ENCODE measurements at regions not wholly inside any gene's neighbourhood (a gene's known extent, or its start where the extent isn't known, plus 50 kb on each side); places are given as distances from the start of the nearest gene placed in this dataset.

DNA sequence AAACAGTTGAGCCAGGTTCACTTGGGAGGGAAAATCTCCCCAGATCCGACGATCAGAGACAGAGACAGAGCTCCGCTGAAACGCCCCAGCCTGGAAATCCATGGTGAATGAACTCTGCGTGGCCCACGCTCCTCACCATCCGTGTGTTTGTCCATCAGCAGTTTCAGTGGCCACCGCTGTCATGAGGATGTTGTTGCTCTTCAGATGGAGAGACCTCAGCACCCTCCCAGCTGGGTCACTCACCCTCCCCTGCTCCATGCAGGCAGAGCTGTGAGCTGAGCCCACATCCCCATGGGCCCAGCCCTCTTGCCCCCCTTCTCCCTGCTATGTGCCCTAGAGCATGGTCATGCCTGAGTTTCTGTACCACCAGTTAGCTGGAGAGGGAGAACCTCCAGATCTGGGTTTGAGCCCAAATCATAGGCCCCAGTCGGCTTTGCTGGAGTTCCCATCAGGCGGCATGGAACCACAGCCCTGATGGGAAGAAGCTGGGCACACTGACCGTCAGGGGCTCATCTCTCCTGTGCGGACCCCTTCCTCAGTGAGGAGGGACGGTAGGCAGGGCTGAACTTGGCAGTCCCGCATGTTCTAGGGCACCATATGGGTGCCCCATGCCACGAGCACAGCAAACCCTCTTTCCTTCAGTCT, 154.4 kb upstream of the COL5A1 start:
- DNase-seq (ENCODE audit: low spot score) = no peak

DNA sequence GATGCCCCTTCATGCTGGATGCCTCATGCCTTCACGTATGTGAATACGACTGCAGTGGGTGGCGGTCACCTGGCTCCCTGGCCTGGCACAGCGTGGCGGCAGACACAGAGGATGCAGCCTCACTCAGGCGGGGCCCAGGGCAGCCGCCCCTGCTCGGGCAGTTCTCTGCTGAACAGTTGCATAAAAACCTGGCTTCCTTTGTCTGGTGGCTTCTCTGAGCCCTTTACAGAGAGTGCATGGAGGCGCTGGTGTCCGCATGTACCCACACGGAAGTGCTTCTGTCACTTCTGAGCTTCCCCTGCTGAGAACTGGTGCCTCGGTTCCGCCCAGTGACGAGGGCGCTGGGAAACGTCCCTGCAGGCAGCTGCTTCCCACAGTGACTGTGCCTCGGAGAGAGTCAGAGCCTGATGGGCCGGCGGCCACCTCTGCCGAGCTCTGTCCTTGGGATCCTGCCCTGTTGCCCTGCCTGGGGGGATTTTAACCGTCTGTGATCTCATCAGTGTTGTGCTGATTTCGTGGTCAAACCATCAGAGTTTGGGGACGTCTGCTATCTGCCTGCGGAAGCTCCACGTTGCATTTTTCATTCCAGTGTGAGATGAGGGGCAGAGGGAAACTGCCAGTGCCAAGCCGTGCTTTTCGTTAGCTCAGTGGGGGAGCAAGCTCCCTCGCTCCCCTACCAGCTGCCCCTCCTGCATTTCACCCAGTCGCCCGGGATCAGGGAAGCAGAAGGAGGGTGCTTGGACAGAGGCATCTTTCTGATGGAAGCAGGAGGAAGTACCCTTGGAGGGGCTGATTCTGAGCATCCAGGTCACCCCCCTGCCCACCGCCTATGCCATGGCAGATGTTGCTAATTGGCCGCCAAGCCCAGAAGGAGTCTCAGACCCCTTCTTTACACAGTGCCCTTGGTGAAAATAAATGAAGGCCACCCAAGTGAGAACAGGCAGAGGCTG, 153.0 kb upstream of the COL5A1 start:
- DNase-seq (ENCODE audit: low spot score) = no peak

DNA sequence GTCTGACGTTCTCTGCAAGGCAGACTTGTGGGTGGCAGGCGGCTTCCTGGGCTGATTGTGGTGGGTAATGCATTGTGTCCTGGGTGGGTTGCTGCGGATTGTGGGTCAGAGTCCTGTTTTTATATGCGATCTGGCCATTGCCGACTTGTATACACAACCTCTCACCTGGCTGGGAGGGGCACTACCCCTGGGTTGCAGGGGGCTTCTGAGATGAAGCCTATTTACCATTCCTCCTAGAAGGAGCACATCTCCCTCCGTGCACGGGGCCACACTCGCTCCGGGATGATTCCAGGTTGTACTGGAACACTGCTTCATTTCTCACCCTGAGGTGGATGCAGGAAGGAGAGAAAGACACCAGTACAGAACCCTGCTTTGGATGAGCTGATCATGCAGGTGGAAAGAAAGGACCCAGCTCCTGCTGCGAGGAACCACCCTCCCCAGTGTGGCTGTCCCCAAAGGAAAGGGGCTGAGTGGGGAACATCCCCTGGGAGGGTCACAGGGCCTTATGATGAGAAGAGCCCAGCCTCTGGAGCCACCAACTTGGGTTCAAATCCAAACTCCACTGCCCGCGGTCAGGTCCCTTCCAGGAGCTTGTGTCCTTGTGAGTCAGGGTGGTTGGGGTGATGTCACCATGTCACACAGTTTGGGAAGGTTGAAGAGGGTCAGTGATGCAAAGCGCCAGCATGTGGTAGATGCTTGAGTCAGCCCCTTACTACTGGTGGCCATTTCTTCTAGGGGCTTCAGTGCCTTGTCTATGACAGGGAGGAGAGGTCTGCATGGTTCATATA, 151.8 kb upstream of the COL5A1 start:
- no peak for DNase-seq (ENCODE audit: low spot score)

DNA sequence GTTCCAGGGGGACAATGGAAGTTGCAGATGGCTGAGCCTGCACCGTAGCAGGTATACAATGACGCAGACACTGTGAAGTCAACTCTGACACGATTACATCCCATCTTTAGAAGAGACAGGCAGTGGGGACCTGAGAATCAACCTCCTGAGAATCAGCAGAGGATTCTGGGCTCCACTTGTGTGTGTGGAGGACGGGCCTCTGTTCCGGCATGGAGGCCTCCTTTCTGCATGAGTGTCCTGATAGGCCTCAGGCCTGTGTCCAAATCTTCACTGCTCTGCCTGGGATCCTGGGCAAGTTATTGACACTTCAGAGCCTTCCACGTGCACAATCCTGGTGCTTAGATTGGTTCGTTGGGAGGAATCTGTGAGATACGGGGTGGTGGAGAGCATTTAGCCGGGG, 151.2 kb upstream of the COL5A1 start:
- DNase-seq (ENCODE audit: low spot score) = no peak

DNA sequence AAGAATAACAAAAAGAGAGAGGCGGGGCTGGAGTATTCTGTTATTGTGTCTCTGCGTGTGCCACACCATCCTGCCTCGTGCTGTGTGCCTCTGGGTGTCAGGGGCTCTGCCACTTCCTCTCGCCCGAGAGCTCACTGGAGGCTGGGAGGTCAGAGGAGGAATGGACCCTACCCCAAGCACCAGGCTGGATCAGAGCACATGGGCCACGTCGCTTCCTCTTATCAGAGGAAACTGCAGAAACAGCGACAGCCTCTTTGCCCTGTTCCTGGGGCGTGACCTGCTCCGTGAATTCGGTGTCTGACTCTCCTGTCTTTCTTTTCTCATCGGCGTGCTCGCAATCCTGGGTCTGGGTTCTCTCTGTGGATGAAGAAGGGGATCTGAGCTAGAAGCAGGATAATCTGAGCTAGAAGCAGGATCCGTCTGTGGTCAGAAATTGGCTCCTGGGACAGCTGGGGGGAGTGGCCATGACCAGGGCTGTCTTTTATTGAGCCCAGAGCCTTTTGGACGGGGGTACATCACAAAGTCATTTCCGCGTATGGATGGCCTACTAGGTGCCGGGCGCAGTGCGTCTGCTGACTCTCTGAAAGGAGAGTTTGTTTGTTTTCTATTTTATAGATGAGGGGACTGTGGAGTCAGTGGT, 150.3 kb upstream of the COL5A1 start:
- DNase-seq (ENCODE audit: low spot score) = no peak

DNA sequence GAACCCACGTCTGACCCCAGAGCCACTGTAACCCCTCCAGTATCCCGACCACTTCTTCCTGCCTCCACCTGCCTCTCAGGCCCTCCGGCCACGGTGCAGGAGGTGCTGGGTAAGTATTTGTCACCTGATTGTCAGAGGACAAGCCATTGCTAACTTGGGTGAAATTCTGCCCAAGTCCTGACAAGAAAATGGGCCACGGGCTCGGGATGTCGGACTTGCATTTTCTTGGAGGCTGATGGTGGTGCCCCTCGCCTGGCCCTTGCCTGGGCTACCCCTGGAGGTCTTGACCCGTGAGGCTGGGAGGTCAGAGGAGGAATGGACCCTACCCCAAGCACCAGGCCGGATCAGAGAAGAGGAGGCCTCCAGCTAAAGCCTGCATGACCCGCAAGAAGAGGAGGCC, 149.7 kb upstream of the COL5A1 start:
- DNase-seq (ENCODE audit: low spot score) = no peak

DNA sequence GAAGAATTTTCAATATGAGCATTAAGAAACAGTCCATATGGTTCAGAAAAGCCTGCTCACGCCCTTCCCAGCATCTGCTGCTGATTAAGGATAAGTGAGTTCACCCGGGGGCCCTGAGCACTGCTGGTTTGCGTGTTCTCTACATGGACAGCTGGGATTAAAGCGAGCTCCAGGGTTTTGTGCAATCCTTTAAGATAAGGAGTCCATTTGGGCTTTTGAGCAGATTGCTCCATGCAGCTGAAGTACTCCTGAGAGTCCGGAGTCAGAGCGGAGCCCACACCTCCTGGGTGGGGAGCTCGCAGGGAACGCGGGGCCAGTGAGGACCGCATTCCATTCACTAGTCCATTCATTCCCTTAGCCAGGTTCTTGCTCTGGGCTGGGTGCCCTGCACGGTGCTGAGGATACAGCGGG, 149.3 kb upstream of the COL5A1 start:
- DNase-seq (ENCODE audit: low spot score) = no peak

DNA sequence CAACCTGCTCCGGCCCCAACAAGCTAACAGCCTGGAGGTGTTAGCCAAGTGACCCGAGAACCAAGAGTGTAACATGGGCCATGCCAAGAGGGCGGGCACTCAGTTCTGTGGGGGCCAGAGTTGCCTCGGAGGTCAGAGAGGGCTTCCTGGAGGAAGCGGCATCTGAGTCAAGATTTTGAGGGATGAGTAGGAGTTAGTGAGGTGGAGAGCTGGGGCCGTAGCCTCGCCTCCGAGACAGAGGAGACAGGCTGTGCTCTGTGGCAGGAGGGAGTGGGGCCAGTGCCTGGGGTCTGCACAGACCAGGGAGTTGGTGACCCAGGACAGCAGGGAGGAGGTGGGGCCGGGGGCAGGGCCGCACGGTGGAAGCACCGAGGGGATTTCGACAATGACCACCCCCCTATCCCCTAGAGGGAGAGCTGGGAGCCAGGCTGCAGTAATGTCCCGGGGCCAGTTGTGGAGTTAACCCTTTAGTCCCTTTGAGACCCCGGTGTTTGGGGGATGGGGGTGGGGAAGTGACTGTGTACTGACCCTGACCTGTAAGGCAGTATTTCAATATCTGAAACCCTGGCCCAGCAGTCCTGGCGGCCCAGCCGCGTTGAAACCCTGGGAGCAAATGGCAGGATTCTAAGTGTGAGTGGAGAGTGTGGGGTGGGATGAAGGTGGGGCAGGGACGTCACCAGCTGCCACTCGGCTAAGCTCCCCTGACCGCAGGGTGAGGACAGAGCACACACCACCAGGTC, 148.7 kb upstream of the COL5A1 start:
- DNase-seq (ENCODE audit: low spot score) = no peak

DNA sequence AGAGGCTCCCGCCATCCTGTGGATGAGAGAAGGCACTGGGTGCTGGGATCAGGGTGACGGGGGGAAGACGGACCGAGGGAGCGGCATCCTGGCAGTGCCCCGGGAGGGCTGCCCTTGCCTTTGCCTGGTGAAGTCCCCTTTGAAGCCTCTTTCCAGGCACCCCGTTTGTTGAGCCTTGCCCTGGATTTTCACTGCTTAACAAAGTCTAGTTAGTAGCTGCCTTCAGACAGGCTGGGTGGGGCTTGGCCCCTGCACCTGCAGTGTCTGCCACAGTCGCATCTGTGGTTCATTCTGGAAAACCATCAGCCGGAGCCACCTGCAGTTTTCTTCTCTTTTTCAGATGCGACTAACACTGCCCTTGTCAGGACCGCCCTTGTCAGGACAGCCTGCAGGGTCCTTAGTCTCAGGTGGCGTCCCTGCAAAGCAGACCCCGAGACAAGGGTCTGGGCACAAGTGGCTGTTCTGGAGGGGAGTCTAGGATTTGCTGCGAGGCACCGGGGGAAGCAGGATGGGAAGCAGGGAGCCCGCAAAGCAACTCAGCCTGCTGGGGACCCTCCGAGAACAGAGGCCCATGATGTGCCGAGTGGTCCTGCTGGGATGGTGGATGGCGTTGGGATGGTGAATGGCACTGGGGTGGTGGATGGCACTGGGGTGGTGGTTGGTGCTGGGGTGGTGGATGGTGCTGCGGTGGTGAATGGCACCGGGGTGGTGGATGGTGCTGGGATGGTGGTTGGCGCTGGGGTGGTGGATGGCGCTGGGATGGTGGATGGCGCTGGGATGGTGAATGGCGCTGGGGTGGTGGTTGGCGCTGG, 147.9 kb upstream of the COL5A1 start:
- DNase-seq (ENCODE audit: low spot score) = no peak

DNA sequence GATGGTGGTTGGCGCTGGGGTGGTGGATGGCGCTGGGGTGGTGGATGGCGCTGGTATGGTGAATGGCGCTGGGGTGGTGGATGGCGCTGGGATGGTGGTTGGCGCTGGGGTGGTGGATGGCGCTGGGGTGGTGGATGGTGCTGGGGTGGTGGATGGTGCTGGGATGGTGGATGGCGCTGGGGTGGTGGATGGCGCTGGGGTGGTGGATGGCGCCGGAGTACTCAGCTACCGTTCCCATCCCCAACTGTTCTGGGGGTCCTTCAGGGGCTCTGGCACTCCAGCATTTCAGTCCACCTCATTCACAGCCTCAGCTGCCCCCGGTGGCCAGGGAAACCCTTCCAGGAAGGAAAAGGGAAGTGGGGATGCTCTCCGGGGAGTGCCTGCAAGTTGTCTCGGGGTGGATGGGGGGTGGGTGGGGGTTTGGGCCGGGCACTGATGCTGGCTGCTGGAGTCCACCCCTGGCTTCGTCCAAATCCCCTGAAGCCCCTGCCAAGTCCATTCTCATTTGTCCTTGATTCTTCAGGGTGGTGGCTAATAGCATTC, 147.3 kb upstream of the COL5A1 start:
- no peak for DNase-seq (ENCODE audit: low spot score)

DNA sequence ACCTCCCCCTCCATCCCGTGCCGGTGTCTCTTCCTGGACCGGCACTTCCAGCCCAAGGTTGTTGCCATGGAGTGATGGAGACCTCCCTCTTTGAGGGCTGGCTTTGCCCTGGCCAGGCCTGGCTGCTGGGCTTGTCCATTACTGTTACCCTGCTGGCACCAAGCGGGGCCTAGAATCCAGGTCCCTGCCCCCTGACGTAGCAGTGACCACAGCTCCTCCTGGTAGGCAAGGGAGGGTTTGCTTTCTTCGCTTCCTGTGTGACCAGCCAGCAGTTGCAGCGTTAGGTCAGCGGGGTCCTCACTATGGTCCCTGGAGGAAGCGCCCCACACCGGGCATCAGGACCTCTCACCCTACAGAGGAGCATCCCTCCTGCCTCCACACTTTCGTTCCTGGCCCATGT, 146.7 kb upstream of the COL5A1 start:
- DNase-seq (ENCODE audit: low spot score) = no peak

DNA sequence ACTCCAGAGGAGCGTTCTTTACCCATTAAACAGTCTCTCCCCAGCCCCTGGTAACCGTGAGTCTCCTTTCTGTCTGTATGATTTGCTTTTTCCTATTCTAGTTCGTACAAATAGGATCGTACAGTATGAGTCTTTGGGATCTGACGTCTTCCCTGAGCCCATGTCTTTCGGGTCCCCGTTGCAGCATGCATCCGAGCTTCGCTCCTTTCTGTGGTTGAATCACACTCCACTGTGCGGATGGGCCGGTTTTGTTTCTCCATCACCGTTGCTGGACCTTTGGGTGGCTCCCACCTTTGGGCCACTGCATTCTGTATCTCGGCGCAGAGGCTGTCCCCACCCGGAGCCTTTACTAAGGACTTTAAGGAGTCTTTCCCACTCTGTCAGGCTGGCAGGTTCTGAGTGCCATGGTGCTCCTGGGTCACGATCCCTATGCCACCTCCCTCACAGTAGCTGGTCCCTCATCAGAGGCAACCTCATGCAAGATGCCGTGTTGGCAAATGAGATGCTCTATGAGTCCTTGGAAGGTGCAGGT, 145.7 kb upstream of the COL5A1 start:
- DNase-seq (ENCODE audit: low spot score) = no peak

DNA sequence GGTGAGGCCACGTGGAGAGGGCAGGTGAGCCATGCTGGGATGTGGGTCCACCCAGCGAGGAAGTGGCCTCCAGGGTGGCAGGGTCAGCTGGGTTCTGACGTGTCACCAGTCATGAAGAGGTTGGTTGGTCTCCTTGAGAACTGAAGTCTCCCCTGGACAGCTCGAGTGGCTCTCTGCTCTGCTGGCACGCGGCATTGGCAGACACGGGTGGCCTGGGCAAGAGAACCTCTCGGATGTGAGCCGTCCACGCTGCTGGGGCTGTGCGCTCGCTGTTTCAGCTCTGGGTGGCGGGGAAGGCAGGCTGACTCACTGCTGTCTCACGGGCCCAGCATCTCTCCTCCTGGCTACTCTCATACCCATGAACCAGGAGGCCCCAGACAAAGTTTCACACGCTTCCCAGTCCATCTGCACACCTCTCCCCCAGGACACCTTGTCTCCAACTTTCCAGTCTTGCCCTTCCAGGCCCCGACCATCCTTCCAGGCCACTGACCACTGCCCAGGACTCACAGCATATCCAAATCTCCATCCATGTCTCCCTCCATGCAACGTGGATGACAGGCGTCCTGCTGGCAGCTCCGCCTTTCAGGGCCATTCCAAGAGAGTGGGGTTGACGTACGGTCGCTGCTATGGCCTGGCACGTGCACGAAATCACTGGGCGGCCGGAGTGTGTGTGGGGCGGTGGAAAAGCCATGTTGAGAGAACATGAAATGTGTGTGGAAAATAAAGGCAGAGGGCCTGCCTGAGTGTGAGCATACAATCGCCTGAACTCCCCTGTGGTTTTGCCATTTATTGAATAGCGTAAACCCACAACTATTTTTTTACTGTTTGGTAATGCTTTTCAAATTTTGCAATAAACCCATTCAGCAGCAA, 145.0 kb upstream of the COL5A1 start:
- no peak for DNase-seq (ENCODE audit: low spot score)

DNA sequence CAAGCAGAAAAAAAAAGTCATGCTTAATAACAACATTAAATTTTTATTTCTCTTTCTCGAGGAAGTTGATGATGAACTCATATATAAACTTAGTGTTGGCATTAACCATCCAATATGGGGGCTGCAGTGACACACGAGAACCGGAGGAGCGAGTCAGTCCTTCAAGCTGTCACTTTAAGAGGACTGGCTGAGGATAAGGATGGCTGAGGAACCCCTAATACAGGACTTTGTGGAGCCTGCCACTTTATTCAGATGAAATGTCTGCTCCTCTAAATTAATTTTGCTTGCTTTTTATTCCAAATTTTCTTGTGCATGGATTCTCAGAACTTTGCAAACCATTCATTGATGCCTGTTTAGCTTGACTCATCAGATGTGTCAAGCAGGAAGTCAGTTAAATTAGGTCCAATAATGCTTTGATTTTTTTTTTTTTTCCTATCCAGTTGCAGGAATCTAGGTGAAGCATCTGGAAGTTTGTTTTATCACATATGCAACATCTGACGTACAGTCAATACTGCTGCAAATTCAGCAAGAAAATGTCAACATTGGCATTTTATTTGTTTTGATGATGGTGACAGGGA, 144.2 kb upstream of the COL5A1 start:
- no peak for DNase-seq (ENCODE audit: low spot score)

DNA sequence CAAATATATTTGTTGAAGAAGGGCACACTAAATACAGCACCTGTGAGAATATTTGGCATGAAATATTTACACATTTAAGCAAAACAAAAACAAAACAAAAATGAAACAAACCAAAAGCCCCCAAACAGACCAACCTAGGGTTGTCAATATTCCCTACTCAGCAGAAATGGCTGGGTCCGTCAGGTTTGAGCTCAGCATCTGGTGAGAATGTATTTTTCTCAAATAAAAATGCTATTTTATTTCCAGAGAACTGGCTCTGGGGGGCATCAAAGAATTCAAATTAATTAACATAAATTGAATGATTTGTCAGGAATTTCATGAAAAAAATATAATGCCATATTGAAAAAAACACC, 142.8 kb upstream of the COL5A1 start:
- no peak for DNase-seq (ENCODE audit: low spot score)

DNA sequence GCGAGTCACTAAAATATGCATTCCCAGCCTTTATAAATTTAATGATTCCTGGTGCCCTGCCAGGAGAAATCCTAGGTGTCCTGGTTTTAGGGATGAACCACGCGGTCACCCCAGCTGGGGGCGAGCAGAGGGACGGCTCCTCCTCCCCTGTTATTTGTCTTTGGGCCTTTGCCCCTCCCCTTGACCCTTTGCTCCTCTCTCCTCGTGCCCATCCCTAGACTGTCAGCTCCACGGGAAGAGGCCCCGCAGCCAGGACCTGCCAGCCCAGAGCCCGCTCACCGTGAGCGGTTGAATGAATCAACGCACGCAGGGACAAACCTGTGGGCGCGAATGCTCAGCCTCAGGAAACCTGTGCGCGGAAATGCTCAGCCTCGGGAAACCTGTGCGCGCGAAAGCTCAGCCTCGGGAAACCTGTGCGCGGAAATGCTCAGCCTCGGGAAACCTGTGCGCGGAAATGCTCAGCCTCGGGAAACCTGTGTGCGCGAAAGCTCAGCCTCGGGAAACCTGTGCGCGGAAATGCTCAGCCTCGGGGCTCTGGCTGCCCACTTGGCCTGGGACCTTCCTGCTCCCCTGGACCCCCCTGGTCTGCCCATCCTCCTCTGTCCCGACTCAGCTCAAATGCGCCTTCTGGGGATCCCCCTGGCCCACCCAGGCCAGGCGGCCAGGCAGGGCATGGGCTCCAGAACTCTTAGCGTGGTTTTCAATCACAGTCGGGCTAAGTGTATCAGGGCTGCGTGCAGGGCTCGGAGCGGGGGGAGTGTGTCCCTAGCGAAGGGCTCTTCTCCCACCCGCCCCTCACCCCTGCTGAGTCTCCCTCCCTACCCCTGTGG, 140.5 kb upstream of the COL5A1 start:
- DNase-seq (ENCODE audit: low spot score) = no peak

DNA sequence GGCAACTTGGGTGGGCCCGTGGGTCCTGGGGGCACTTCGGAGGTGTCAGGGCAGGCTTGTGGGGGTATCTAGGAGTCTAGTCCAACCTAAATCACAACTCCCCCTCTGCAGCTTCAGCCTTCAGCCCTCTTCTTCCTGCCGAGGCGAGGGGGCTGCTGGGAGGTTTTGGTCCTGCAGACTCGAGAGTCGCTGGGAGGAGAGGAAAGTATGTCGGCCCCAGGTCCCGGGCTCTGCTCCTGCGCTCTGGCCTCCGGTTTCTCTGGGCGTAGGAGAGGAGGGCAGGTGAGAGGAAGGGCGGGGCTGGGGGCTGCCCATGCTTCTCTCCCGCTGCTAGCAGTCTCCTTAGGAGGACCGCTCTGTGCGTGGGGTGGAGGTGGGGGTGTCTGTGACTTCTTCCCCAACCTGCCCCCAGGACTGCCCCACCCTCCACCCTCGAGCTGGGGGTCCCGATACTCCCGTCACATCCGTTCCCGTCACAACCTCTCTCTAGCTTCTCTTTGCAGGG, 139.8 kb upstream of the COL5A1 start:
- no peak for DNase-seq (ENCODE audit: low spot score)

Data from pons (tissue), 1 donor.